Mesenchymal stem cell (in vitro differentiated cells and primary cell): ENCODE measurements at regions not wholly inside any gene's neighbourhood (a gene's known extent, or its start where the extent isn't known, plus 50 kb on each side); places are given as distances from the start of the nearest gene placed in this dataset.

Experiments used
- DNase-seq: peaks from one replicate; pipeline ENCODE4 v3.0.0-alpha.2; 2013
- H2AFZ ChIP-seq: one replicate; pipeline ENCODE4 v1.6.1; 2013; ENCODE audit warnings: low read depth, mild to moderate bottlenecking, control low read depth, inconsistent platforms, low read length, moderate library complexity
- H2AK5ac ChIP-seq: 2 replicates; pipeline ENCODE4 v1.6.1; 2013; ENCODE audit warnings: low read length, moderate library complexity, mild to moderate bottlenecking, inconsistent platforms; ENCODE audit not compliant: severe bottlenecking
- H2BK120ac ChIP-seq: one replicate; pipeline ENCODE4 v1.6.1; 2013; ENCODE audit warnings: low read depth, mild to moderate bottlenecking, inconsistent platforms, low read length, moderate library complexity
- H2BK12ac ChIP-seq, 2 experiments: one replicate each; pipeline ENCODE4 v1.6.1; 2013; ENCODE audit warnings: inconsistent platforms in 2 of 2, low read length in 2 of 2, mild to moderate bottlenecking in 2 of 2, moderate library complexity in 2 of 2, control low read depth in 1 of 2
- H2BK15ac ChIP-seq: one replicate; pipeline ENCODE4 v1.6.1; 2013; ENCODE audit warnings: mild to moderate bottlenecking, low read depth, inconsistent platforms; ENCODE audit not compliant: poor library complexity, severe bottlenecking
- H2BK5ac ChIP-seq: 2 replicates; pipeline ENCODE4 v1.6.1; 2013; ENCODE audit warnings: low read depth, mild to moderate bottlenecking, low read length, control low read depth, inconsistent platforms; ENCODE audit not compliant: poor library complexity, severe bottlenecking
- H3K14ac ChIP-seq, 2 experiments: one replicate each; pipeline ENCODE4 v1.6.1; 2013; ENCODE audit warnings: inconsistent platforms in 2 of 2, low read length in 2 of 2, control low read depth in 1 of 2, mild to moderate bottlenecking in 1 of 2, moderate library complexity in 1 of 2
- H3K18ac ChIP-seq, 2 experiments: one replicate each; pipeline ENCODE4 v1.6.1; 2013; ENCODE audit warnings: inconsistent platforms in 2 of 2, low read length in 2 of 2, control low read depth in 1 of 2, low read depth in 1 of 2, mild to moderate bottlenecking in 1 of 2
- H3K23ac ChIP-seq, 2 experiments: one replicate each; pipeline ENCODE4 v1.6.1; 2013; ENCODE audit warnings: inconsistent platforms in 2 of 2, low read length in 2 of 2, mild to moderate bottlenecking in 2 of 2, moderate library complexity in 2 of 2, control low read depth in 1 of 2
- H3K27ac ChIP-seq: 2 replicates; pipeline ENCODE4 v1.5.1; 2013; ENCODE audit warnings: mild to moderate bottlenecking, moderate library complexity, low read length, control low read depth, inconsistent platforms; ENCODE audit not compliant: poor library complexity, severe bottlenecking
- H3K27me3 ChIP-seq, 2 experiments: 2 replicates each; pipeline versions ENCODE4 v1.6.1 to v1.7.0; 2013; ENCODE audit warnings: low read length in 2 of 2, mild to moderate bottlenecking in 2 of 2, moderate library complexity in 2 of 2, control low read depth in 1 of 2, inconsistent platforms in 1 of 2; ENCODE audit not compliant: control insufficient read depth in 1 of 2, insufficient read depth in 1 of 2
- H3K36me3 ChIP-seq, 2 experiments: 2 replicates each; pipeline versions ENCODE4 v1.6.1 to v1.7.0; 2013; ENCODE audit warnings: low read length in 2 of 2, control low read depth in 1 of 2, inconsistent platforms in 1 of 2, low read depth in 1 of 2, mild to moderate bottlenecking in 1 of 2; ENCODE audit not compliant: insufficient read depth in 2 of 2, control insufficient read depth in 1 of 2
- H3K4ac ChIP-seq, 2 experiments: one replicate each; pipeline ENCODE4 v1.6.1; 2013; ENCODE audit warnings: inconsistent platforms in 2 of 2, low read length in 2 of 2, mild to moderate bottlenecking in 2 of 2, moderate library complexity in 2 of 2, control low read depth in 1 of 2, low read depth in 1 of 2
- H3K4me1 ChIP-seq: 2 replicates; pipeline ENCODE4 v1.6.1; 2013; ENCODE audit warnings: low read depth, low read length, control low read depth; ENCODE audit not compliant: control insufficient read depth, insufficient read depth
- H3K4me2 ChIP-seq: 2 replicates; pipeline ENCODE4 v1.6.1; 2013; ENCODE audit warnings: low read length, mild to moderate bottlenecking, inconsistent platforms; ENCODE audit not compliant: poor library complexity, severe bottlenecking
- H3K4me3 ChIP-seq, 2 experiments: 2 replicates each; pipeline versions ENCODE4 v1.5.1 to v1.7.0; 2013; ENCODE audit warnings: low read length in 2 of 2, mild to moderate bottlenecking in 2 of 2, control low read depth in 1 of 2, low read depth in 1 of 2; ENCODE audit not compliant: insufficient read depth in 1 of 2
- H3K79me1 ChIP-seq: replicated peaks from 2 replicates; pipeline ENCODE4 v1.6.1; 2013; ENCODE audit warnings: mild to moderate bottlenecking, control low read depth, low read length, inconsistent platforms; ENCODE audit not compliant: poor library complexity, severe bottlenecking
- H3K9ac ChIP-seq: 2 replicates; pipeline ENCODE4 v1.7.0; 2013; ENCODE audit warnings: mild to moderate bottlenecking, low read length, moderate library complexity
- H3K9me3 ChIP-seq: 2 replicates; pipeline ENCODE4 v1.7.0; 2013; ENCODE audit warnings: mild to moderate bottlenecking, low read length; ENCODE audit not compliant: control insufficient read depth
- H4K8ac ChIP-seq: one replicate; pipeline ENCODE4 v1.6.1; 2013; ENCODE audit warnings: inconsistent platforms, mild to moderate bottlenecking, low read length, moderate library complexity
- H4K91ac ChIP-seq: one replicate; pipeline ENCODE4 v1.6.1; 2013; ENCODE audit warnings: mild to moderate bottlenecking, low read length, inconsistent platforms
- WGBS: methylation state at CpG from one replicate; pipeline ENCODE4 v1.1.7; 2013; ENCODE audit warnings: mixed read lengths; 5-methylcytosine and 5-hydroxymethylcytosine counted together

- Histone ChIP-seq H2BK5ac (no peak overlapping the region), H4K8ac (no peak overlapping the region), H3K9ac (peak overlapping the region; percentile 39), H2BK15ac (no peak overlapping the region), H3K4ac (no peak overlapping the region), H3K9me3 (no peaks in the 10 kb centered on the region), H2AK5ac (no peak overlapping the region), H3K27me3 (no peaks in the 10 kb centered on the region), H3K14ac (no peak overlapping the region), H3K4me1 (no peaks in the 10 kb centered on the region), H3K23ac (no peak overlapping the region), H3K79me1 (no peaks in the 10 kb centered on the region), H2BK12ac (no peak overlapping the region), H3K36me3 (no peaks in the 10 kb centered on the region), H3K27ac (no peak overlapping the region), H2AFZ (no peak overlapping the region), H3K4me3 (no peak overlapping the region), H4K91ac (no peak overlapping the region), H2BK120ac (no peak overlapping the region), H3K4me2 (no peak overlapping the region), H3K18ac (no peak overlapping the region)
- 20% methylated on average over 3 of the region's 3 CpGs for WGBS
- peak; percentile 3 for DNase-seq
These were observed 558.3 kb upstream of the GRIA3 start for GRCh38 chrX:122625821-122626220.

DNA sequence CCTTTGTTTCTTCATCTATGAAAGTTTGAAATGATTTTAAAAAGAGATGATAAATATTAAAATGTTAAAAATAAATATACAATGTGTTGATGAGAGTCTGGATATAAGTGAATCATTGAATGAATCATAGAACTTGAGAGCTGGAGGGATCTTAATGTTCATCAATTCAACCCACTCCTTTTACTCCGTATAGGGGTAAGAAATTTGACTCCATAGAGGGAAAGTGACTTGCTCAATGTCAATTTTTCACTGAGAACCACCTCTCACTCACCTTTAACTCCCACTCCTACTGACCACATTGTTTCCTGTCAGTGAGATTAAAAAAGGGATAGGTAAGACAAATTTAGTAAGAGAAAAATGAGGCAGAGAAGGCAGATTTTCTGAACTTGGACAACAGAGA, 557.2 kb upstream of the GRIA3 start:
- H2BK120ac ChIP-seq: no peak overlapping the region
- no peak overlapping the region for H3K14ac ChIP-seq
- WGBS: no CpG with 5 or more reads among the region's 1 CpG
- no peak overlapping the region for H3K27ac ChIP-seq
- no peak overlapping the region for H3K18ac ChIP-seq
- no peak overlapping the region for H3K4ac ChIP-seq
- H3K4me1 ChIP-seq: no peaks in the 10 kb centered on the region
- no peak for DNase-seq
- no peak overlapping the region for H3K9ac ChIP-seq
- no peak overlapping the region for H2BK15ac ChIP-seq
- H3K79me1 ChIP-seq: no peaks in the 10 kb centered on the region
- H2BK5ac ChIP-seq: no peak overlapping the region
- no peaks in the 10 kb centered on the region for H3K36me3 ChIP-seq
- no peak overlapping the region for H3K23ac ChIP-seq
- no peak overlapping the region for H2AFZ ChIP-seq
- no peak overlapping the region for H4K8ac ChIP-seq
- no peak overlapping the region for H2AK5ac ChIP-seq
- no peak overlapping the region for H4K91ac ChIP-seq
- no peak overlapping the region for H3K4me3 ChIP-seq
- no peak overlapping the region for H2BK12ac ChIP-seq
- H3K4me2 ChIP-seq: no peak overlapping the region
- H3K27me3 ChIP-seq: no peaks in the 10 kb centered on the region
- H3K9me3 ChIP-seq: no peaks in the 10 kb centered on the region

- H3K9ac ChIP-seq: peak overlapping the region; percentile 61
- no peak overlapping the region for H3K4ac ChIP-seq
- no peak overlapping the region for H3K23ac ChIP-seq
- no peaks in the 10 kb centered on the region for H3K4me1 ChIP-seq
- no peak overlapping the region for H3K14ac ChIP-seq
- H3K79me1 ChIP-seq: no peaks in the 10 kb centered on the region
- H3K4me2 ChIP-seq: no peak overlapping the region
- no CpG with 5 or more reads among the region's 2 CpGs for WGBS
- no peak overlapping the region for H2AK5ac ChIP-seq
- DNase-seq: no peak
- no peak overlapping the region for H2BK5ac ChIP-seq
- H3K27ac ChIP-seq: no peak overlapping the region
- H4K91ac ChIP-seq: no peak overlapping the region
- H3K9me3 ChIP-seq: no peaks in the 10 kb centered on the region
- H3K36me3 ChIP-seq: no peaks in the 10 kb centered on the region
- H2BK15ac ChIP-seq: no peak overlapping the region
- H2BK12ac ChIP-seq: no peak overlapping the region
- no peak overlapping the region for H2BK120ac ChIP-seq
- H2AFZ ChIP-seq: no peak overlapping the region
- no peaks in the 10 kb centered on the region for H3K27me3 ChIP-seq
- no peak overlapping the region for H4K8ac ChIP-seq
- H3K18ac ChIP-seq: no peak overlapping the region
- peak overlapping the region in 1 of 2 experiments; percentile 25 for H3K4me3 ChIP-seq
These were observed 542.9 kb upstream of the GRIA3 start for GRCh38 chrX:122641136-122641535.

GRCh38 chrX:122641826-122642225, 542.3 kb upstream of the GRIA3 start:
- H3K23ac ChIP-seq: no peak overlapping the region
- H4K91ac ChIP-seq: no peak overlapping the region
- no peak overlapping the region for H3K4ac ChIP-seq
- WGBS: 73% methylated on average over 4 of the region's 4 CpGs
- no peak for DNase-seq
- no peak overlapping the region for H2AFZ ChIP-seq
- H3K14ac ChIP-seq: no peak overlapping the region
- no peaks in the 10 kb centered on the region for H3K36me3 ChIP-seq
- no peak overlapping the region for H3K18ac ChIP-seq
- no peaks in the 10 kb centered on the region for H3K4me1 ChIP-seq
- H3K9ac ChIP-seq: peak overlapping the region; percentile 61
- no peak overlapping the region for H2BK5ac ChIP-seq
- no peak overlapping the region for H2BK12ac ChIP-seq
- no peak overlapping the region for H2BK120ac ChIP-seq
- H3K4me2 ChIP-seq: no peak overlapping the region
- H2AK5ac ChIP-seq: no peak overlapping the region
- H3K4me3 ChIP-seq: peak overlapping the region in 1 of 2 experiments; percentile 25
- H4K8ac ChIP-seq: no peak overlapping the region
- H2BK15ac ChIP-seq: no peak overlapping the region
- H3K9me3 ChIP-seq: no peaks in the 10 kb centered on the region
- no peaks in the 10 kb centered on the region for H3K27me3 ChIP-seq
- no peak overlapping the region for H3K27ac ChIP-seq
- no peaks in the 10 kb centered on the region for H3K79me1 ChIP-seq
